Glutamatergic neuron (in vitro differentiated cells): ENCODE measurements at regions not wholly inside any gene's neighbourhood (a gene's known extent, or its start where the extent isn't known, plus 50 kb on each side); places are given as distances from the start of the nearest gene placed in this dataset.

Experiments
- DNase-seq: peaks from one replicate; pipeline ENCODE4 v3.0.0; 2022
- H3K27ac Mint-ChIP-seq: one replicate; pipeline ENCODE4 v1.8.0; 2020; ENCODE audit warnings: mild to moderate bottlenecking, mixed read lengths, inconsistent platforms; ENCODE audit not compliant: unreplicated experiment
- H3K27me3 Mint-ChIP-seq: one replicate; pipeline ENCODE4 v1.8.0; 2020; ENCODE audit warnings: mild to moderate bottlenecking, moderate library complexity, mixed read lengths, inconsistent platforms; ENCODE audit not compliant: unreplicated experiment
- H3K36me3 Mint-ChIP-seq: one replicate; pipeline ENCODE4 v1.8.0; 2020; ENCODE audit warnings: mild to moderate bottlenecking, mixed read lengths, inconsistent platforms; ENCODE audit not compliant: unreplicated experiment
- H3K4me1 Mint-ChIP-seq: one replicate; pipeline ENCODE4 v1.8.0; 2020; ENCODE audit warnings: mild to moderate bottlenecking, low read depth, mixed read lengths, inconsistent platforms; ENCODE audit not compliant: unreplicated experiment
- H3K4me3 Mint-ChIP-seq: one replicate; pipeline ENCODE4 v1.8.0; 2020; ENCODE audit warnings: mild to moderate bottlenecking, mixed read lengths, inconsistent platforms; ENCODE audit not compliant: unreplicated experiment
- H3K9me3 Mint-ChIP-seq: one replicate; pipeline ENCODE4 v1.8.0; 2020; ENCODE audit warnings: mild to moderate bottlenecking, moderate library complexity, mixed read lengths, inconsistent platforms; ENCODE audit not compliant: unreplicated experiment
- CTCF ChIP-seq: fragments of 200-600 bp; sonication (generic); IDR thresholded peaks from one replicate; pipeline ENCODE4 v1.5.0; 2021; ENCODE audit not compliant: partially characterized antibody, unreplicated experiment

- no peak for DNase-seq
Observed at GRCh38 chr10:123517426-123517825, 148.7 kb upstream of the GPR26 start.

DNA sequence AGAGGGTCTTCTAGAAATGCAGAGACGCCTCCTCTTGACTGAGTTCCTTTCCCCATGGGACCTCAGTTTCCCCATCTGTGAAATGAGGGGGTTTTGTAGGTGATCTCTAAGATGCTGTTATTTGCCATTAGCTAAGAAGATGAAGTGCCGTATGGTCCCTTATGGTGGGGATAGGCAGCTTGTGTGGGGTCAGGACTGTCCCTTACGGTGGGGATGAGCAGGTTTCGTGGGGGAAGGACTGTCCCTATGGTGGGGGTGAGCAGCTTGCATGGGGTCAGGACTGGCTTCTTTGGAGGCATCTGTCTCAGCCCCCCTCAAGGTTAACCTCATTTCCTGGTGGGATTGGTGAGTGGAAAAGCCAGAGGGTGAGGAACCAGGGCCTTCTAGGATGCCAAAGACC, 148.3 kb upstream of the GPR26 start:
- Mint-ChIP-seq H3K4me3 (no peak overlapping the region), H3K4me1 (no peaks in the 10 kb centered on the region), H3K27ac (no peak overlapping the region), H3K36me3 (peaks cover 4% of the 10 kb centered on the region), H3K27me3 (peaks cover 2% of the 10 kb centered on the region), H3K9me3 (peaks cover 5% of the 10 kb centered on the region)
- no peak for DNase-seq
- TF ChIP-seq CTCF: no peak

More at GRCh38 chr10:123517426-123517825, 148.7 kb upstream of the GPR26 start:
- TF ChIP-seq CTCF: no peak
- Mint-ChIP-seq H3K27me3 (no peaks in the 10 kb centered on the region), H3K36me3 (no peaks in the 10 kb centered on the region), H3K4me3 (no peak overlapping the region), H3K4me1 (no peaks in the 10 kb centered on the region), H3K9me3 (peaks cover 5% of the 10 kb centered on the region), H3K27ac (no peak overlapping the region)

DNA sequence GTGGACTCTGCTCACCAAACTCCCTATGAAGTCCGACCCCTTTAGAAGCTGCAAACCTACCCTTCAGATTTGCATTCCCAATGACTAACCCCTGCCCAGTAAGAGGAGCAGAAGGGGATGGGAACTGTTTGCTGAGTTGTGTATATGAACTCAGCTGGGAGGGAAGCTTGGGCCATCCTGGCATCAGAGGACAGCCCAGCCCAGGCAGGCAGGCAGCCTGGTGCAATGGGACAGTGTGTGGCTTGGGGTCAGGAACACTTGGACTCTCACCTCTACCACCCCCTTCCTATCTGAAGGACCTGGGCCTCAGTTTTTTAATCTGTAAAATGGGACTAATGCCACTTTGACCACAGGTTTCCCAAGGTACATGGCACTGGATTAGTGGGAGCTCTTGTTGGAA, 147.4 kb upstream of the GPR26 start:
- peaks cover 7% of the 10 kb centered on the region for H3K36me3 Mint-ChIP-seq
- H3K4me1 Mint-ChIP-seq: no peaks in the 10 kb centered on the region
- no peak for DNase-seq
- peaks cover 7% of the 10 kb centered on the region for H3K9me3 Mint-ChIP-seq
- H3K27me3 Mint-ChIP-seq: peaks cover 2% of the 10 kb centered on the region
- no peak overlapping the region for H3K27ac Mint-ChIP-seq
- H3K4me3 Mint-ChIP-seq: no peak overlapping the region
- no peak for TF ChIP-seq CTCF

DNA sequence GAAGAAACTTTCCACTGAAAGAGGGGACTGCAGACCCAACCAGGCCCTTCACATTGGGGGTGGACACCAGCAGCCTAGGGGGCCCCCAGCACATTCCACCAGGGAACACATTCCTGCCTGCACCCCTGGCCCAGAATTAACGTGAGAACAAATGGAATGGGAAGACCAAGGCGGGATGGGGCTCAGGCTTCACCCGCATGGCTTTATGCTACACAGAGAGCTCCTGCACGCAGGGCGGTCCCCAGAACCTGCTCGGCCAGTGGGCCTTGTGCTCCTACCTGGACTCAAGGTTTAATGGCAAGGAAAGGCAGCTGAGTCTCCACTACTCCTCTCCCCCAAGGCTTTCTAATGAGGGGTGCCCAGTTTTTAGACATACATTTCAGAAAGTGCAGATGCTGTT, 146.3 kb upstream of the GPR26 start:
- Mint-ChIP-seq H3K27ac (no peak overlapping the region), H3K27me3 (peaks cover 6% of the 10 kb centered on the region)
- DNase-seq: no peak

DNA sequence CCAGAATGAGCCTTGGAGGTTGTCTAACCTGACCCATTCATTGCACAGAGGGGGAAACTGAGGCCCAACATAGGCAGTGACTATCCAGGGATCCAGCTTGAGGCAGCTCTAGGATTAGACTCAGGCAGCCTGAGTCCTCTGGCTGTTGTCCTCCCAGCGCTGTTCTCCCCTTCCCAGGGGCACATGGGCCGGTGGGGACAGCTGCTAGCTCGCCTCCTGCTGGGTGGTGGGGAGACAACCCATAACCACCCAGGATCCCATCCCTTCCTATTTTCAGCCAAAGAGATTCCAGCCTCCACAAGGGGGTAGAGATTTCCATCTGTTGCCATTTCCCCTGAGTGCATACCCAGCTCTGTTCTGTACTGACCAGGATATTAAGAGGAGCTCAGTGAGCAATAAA, 145.1 kb upstream of the GPR26 start:
- H3K4me1 Mint-ChIP-seq: no peaks in the 10 kb centered on the region
- peaks cover 7% of the 10 kb centered on the region for H3K36me3 Mint-ChIP-seq
- no peak overlapping the region for H3K4me3 Mint-ChIP-seq
- no peak overlapping the region for H3K27ac Mint-ChIP-seq
- peaks cover 6% of the 10 kb centered on the region for H3K27me3 Mint-ChIP-seq
- DNase-seq: no peak
- no peak for TF ChIP-seq CTCF
- peaks cover 8% of the 10 kb centered on the region for H3K9me3 Mint-ChIP-seq

More for the DNA sequence above, 146.3 kb upstream of the GPR26 start:
- Mint-ChIP-seq H3K36me3 (peaks cover 7% of the 10 kb centered on the region), H3K9me3 (peaks cover 8% of the 10 kb centered on the region), H3K4me3 (no peak overlapping the region), H3K4me1 (no peaks in the 10 kb centered on the region)
- no peak for TF ChIP-seq CTCF
